ENCODE measurements at regions not wholly inside any gene's neighbourhood (a gene's known extent, or its start where the extent isn't known, plus 50 kb on each side); places are given as distances from the start of the nearest gene placed in this dataset.

GRCh38 chr18:39486268-39486667 lies 1920.7 kb upstream of the CELF4 start:
- no peak for TF ChIP-seq CTCF (conservative IDR thresholded peaks at IDR 0.05; ENCODE audit: low read length)
- TF ChIP-seq EZH2phosphoT487 (IDR thresholded peaks at IDR 0.05; ENCODE audit: borderline replicate concordance, low read depth, low read length) = no peak
